NCI-H2107 (cell line): ENCODE measurements at regions not wholly inside any gene's neighbourhood (a gene's known extent, or its start where the extent isn't known, plus 50 kb on each side); places are given as distances from the start of the nearest gene placed in this dataset.

Experiments
- DNase-seq: peaks from one replicate; lab custom pipeline; 2025; lab: John Stamatoyannopoulos, UW

DNA sequence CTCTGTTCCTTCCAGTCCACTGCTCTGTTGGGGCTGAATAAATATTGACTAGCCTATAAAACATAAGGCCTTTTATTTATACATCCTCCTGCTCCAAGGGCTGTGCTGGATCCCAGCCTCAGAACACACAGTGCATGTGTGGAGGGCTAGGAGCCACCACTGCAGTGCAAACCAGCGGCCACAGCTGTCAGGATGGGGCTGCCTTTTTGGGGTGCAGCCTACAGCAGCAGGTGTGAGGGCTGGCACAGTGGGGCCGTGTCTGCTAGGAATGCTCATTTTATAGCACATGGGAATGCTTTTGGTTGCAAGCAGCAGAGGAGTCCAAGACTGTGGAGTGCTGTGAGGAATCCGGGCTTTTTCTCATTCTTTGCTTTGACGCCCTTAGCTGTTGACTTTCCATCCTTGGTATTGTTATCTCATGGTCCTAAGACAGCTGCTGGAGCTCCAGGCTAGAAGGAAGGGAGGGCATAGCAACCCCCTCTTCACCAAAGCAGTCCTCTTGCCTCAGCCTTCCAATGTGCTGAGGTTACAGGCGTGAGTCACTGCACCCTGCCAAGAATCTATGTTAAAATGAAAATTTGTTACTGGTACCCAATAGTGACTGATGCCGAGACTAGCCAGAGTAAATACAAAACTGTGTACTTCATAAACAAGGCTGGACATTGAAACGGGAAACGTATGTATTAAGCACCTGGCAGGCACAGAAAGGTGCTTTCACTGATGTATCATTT is 334.3 kb upstream of the GATB start:
- DNase-seq = no peak

DNA sequence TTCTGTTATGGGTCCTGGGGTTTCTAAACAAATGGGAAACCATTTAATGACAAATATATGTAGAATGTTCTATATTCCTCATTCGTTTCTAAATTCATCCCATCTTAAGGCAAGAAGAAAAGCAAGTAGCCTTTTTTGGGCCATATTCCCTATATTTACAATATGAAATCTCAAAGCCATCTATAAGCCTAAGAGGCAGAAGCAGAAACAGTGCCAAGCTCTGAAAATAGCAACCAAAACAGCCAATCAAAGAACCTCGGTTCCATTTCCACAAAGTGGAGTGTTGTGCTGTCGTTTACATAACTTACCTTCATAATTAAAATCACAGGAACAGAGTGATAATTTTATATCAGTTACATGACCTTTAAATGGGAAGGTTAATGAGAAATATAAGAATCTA is 330.6 kb upstream of the GATB start:
- DNase-seq = no peak

DNA sequence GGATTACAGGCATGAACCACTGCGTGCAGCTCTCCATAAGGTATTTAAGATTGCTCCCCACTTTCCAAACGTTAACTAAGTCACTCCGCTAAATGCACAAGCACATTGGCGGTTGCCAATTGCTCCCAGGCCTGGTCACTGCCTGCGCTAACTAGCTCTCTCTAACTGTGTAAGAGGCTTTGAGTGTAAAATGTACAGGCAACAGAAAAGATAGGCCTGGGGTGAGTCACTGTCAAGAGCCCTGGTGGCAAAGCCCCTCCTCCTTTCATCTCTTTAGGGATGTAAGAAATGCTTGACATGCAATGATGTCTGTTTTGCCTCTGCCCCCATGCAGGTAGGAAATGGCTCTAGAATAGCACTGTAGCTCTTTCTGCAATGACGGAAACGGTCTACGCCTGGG is 329.7 kb upstream of the GATB start:
- no peak for DNase-seq

DNA sequence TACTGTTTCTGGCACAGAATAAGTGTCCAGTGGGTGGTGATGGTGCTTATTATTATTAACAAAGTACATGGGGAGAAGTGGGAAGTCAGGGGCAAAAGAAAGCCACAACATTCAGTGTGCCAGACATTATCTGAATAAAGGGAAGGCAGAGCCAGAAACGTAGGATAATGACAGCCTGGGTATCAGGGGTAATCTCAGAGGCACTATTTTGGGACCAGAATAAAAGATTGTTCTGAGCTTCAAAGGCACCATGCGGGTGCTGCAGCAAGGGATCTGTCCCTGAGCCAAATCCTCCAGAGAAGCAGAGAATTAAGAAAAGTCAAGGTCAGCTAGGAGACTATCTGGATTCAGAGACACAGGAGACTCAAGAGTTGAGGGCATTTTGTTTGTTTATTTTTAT is 328.8 kb upstream of the GATB start:
- DNase-seq = no peak

DNA sequence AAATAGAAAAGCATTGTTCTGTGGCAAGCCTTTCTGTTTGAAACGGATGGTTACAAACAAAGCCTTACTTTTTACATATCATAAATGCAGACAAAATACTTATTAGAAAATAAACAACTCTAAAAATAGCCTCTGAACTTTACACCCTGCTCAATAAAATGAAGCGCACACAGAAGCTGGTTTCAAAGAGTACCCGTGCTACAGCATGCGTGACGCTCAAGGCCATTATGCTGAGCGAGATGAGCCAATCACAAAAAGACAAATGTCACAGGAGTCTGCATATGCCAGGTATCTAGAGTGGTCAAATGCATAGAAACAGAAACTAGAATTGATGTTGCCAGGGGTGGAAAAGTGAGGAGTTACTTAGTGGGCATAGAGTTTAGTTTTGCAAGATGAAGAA is 326.5 kb upstream of the GATB start:
- no peak for DNase-seq

DNA sequence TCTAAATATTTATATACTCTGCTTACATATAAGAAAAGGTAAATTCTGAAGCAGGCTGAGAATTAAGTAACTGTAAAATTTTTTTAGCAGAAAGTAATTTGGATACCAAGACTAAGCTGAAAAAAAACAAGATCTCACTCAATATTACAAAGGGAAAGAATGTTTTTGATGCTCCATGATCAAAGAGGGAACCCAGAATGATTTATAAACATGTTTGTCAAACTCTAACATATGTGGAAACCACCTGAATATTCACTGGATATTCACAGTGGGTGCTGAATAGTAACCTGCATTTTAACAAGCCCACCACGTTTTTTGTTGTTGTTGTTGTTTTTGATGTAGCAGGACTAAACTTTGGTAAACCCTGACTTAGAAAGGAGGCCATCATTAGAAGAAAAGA is 324.9 kb upstream of the GATB start:
- DNase-seq = no peak

DNA sequence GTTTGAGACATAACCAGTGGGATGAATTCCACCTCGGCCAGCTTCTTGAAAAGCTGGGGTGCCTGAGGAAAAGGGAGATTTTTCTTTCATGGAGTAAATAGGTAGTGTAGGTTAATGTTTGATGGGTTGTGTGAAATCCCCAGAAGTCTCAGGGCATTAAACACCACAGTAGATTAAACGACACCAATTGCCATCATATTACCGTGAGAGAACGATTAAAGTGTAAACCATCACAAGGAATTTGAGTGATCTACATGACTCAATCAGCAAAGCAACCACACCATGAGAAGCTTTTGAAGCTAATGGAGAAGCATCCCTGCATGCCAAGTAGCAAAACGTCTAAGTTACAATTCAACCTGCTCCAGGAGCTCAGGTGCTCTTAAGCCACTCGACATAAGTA is 322.5 kb upstream of the GATB start:
- no peak for DNase-seq

DNA sequence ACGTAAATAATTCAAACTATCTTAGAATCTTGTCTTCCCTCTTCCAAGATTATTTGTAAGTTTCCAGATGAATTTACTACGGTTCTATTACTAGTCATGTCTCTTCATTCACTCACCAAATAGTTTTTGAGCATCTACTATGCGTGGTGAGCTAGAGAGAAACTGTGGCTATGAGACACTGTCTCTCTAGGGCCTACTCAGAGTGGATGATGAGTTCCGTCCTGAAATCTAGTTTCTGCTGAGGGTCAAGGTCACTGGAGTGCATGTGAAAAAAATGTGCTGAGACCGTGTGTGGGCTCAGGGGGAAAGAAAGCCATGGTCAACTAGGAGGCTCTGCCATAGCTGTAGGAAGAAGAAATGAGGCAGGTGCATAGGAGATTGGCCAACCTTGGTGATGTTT is 320.2 kb upstream of the GATB start:
- DNase-seq = no peak

DNA sequence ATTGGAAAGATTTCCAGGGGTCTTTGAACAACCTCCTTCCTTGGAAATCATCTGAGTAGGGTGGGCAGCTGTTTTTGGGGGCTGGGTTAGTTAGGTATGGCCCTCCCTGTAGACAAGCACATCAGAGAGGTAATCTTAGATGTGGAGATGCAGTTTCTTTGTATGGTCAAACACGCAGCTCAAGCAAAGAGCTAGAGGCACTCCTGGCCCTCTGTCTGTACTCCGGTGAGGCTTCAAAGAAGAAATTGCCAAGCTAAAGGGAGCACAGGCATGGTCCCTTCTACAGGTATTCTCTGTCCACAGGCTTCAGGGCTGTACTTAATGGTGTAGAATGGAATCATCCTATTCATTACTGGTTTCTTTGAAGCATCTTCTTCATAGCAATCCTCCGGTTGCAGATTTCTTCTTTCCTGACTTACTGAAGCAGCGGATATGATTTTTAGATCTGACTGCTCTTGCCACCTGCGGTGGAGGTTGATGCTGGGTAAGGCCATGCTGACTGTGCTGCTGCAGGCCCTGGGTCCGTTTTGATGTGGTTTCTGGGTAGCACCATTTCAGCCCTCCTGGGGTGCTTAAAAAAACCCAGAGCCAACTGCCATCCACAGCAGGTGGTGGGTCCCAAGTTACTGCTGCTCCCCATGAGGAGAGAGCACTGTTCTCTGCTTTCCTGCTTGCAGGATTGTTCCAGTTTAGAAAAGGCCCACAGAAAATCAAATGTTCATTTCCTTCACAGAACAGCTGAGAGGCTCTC is 318.9 kb upstream of the GATB start:
- DNase-seq = no peak

DNA sequence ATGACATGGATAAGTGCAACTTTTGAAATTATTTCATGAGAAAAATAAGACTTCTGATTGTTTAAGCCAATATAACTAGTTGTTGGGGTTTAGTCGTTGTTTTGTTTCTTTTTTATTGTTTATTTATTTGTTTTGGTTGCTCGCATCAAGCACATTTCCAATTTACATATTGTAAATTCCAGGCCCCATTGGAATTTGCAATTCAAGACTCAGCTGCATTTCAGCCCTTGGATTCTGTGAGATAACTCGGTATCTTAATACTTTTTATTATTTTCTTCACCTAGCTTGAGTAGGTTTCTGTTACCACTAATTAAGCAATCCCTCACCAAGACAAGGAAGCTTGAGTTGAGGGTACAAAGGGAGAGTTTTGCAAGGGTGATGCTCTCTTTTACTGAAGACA is 318.3 kb upstream of the GATB start:
- no peak for DNase-seq

DNA sequence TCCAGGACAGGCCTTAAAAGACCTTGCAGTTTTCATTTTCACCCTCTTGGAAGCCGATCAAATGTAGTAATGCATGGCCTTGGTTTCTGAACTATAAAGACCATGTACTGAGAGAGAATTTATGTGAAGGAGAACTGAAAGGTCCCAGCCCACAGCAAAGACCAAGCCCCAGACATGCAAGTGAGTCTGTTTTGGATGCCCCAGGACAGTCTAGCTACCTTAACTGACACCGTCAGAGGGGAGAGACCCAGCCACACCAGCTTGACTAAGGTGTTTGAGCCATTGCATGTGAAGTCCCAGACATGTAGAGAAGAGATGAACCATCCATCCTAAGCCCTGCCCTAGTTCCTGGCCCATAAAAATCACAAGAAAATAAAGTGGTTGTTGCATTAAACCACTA is 316.8 kb upstream of the GATB start:
- DNase-seq = no peak

DNA sequence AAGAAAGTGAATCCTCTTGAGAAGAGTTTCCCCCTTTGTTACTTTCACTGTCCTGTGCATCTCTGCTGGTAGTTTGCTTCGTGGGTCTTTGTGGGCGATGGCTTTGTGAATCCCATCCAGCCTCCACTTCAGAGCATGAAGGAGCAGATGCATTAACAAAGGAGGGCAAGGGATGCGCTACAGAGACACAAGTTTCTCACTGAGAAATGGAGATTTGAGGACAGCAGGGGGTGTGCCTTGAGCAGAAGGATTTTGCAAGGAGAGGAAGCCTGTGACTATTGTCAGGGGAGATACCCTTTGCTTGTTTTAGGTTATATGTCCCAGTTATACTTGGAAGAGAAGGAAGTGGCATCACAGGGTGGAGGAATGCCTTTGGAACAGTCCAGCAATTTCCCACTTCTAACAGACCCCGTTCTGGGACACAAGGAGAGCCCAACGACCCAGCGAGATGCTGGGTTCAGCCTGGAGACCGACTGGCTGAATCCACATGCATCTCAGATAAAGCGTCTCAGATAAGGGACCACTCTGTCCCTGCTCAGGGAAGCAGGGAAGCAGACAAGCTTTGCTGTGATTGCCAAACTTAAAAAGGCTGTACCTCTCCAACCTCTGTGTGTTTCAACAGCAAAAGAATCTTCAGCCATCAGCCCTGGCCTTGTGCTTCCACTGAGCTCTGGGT is 314.6 kb upstream of the GATB start:
- no peak for DNase-seq

DNA sequence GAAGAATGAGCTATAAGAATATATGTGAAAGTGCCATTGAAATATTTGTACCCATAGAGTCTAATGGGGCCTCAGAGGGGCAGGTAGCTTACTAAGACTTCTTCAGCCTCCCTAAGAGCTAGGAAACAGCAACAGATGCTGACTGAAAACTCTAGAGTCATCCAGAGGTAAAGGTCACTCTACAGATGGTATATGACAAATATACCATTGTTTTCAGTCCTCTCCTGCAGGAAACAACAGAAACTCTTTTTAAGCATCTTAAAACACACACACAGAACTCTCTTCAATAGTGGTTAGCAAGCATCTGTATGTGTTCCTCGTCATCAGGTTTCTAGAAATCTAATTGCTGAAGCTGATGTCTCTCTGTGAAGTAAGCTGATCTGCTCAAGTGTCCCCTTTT is 313.8 kb upstream of the GATB start:
- DNase-seq = no peak

DNA sequence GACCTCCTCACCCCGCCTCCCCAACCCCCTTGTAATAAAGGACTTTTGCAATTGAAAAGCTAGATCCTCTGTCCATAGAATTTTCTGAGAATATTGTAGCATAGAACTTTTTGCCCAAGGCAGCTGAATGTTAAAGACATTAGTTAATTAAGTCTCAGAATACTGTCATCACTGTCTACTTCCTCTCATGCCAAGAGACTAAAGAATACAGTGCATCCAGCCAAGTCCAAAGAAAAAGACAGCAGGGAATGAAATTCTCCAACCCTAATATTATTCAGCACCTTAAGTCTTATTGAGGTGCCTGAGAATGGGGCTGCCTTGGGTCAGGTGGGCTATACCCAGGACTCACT is 313.3 kb upstream of the GATB start:
- no peak for DNase-seq

DNA sequence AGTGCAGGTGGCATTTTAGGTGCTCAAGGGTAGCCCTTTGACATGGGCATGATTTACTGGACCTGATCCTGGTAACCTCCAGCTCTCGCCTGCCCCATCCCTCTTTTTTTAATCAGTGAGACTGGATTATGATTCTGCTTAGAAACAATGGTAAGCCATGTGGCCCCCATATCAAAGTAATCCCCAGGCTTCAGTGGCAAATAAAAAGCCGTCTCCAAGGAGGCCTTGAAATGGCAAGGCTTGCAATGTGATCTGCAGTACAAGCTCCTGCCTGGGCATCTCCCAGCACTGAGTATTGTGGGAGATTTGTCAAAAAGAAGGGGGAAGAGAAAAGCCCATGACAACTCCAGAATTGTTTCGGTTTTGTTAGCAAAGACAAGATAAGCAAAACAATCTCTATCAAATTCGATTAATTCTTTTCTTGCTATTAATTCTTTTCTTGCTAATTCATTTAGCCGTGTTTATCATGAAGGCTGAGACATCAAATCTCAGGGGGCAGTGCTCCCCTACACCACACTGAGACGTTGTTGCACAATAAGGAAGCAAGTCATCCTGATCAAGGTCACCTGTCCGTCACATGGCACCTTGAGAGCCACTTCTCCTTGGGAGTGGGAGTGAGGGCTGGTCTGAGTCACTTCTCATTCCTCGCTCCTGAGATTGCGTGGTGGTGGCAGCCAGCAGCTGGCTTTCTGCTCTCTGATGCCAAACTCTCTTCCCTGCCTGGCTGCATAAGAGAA is 312.7 kb upstream of the GATB start:
- DNase-seq = no peak

DNA sequence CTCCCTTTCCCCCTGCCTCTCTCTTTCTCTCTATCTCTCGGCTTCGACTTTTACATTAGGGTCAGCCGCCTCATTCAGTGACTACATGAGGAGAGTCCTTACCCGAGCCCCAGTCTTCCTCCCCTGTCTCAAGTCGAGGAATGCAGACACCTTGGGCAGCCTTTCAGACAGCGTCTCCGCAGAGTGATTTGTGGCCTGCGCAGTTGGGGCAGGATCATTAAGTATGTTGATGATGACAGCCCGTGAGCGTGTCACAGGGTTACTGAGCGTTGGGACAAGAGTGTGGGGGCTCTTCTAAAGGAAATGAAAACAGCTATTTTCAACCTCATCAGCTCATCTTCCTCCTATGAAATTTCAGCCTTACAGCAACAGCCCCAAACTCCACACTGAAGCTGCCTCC is 312.1 kb upstream of the GATB start:
- no peak for DNase-seq

DNA sequence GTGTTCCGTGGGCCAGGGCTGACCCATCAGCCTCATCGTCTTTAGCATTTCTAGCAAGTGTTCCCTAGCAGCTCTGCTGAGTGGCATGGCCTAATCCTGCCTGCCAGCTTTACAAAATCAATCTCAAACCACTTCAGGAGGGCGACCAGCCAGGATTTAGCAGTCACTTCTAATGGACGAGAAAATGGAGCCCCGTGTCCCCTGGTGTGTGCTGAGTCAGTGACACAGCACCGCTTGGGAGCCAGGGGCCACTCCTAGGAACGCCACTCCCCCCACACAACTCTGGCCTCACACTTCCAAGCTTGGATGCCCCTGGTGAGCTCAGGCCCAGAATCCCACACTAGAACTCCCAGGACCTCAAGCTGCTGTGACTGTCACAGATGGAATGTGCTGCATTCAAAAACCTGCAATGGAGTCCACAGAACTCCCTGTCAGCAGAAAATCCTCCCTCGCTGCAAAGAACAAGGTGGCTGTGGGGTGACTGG is 311.2 kb upstream of the GATB start:
- no peak for DNase-seq

DNA sequence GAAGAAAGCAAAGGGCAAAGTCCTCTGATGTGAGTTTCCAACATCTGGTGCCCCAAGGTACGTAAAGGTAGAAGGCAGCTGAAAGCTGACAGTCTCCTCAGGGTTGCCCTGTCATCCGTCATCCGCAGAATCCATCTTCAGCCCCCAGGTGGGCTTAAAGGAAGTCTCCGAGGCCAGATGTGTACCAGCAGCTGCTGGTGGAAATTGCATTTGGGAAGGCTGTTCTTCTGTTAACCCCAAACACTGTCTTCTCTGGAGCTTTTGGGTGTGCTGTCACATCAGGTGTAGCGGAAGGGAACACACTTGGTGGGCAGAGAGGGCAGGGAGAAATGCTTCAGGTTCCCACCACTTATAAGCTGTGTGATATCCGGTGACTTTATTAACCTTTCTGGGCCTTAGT is 310.0 kb upstream of the GATB start:
- DNase-seq = no peak

DNA sequence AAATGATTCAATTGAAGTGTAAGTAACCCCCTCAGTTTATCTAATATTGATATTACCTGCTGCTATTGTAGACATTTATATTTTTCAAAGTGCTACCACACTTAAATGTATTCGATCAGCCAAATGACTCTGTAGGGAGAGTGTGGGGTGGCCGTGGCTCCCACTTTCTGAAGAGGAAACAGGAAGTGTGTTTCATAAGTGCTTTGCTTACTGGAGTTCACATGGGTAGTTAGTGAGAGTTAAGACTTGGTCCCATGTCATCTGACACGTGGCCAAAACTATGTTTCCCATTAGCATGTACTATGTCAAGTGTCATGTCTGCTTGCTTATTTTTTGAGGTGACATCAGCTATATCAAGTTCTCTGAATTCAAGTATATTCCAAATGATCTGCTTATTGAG is 308.1 kb upstream of the GATB start:
- no peak for DNase-seq

DNA sequence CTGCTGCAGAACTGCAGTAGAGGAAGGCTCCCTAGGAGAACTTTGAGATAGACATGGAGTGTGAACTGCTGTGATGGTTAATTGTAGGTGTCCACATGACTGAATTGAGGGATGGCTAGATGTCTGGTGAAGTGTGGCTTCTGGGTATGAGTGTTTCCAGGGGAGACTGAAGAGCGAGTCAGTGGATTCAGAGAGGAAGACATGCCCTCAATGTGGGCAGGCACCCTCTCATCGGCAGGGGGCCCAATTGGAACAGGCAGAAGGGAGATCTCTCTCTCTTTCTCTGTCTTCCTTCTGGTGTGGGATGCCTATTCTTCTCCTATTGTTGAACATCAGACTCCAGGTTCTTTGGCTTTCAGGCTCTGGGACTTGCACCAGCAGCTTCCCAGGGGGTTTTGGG is 304.7 kb upstream of the GATB start:
- no peak for DNase-seq

DNA sequence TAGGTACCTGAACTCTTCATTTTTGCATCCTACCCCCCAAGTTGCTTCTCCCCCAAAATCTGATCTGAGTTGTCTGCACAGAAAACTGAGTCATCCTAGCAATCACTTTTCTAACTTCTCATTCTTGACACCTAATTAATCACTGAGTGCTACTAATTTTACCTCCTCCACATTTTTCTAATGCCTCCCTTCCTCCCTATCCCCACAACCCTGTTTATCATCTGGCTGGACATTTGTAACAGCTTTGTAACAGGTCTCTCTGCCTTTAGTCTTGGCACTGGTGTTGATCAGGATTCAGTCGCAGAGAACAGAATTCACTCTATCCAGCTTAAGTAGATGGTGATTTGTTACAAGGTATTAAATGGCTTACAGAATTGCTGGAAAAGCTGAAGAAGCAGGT is 303.9 kb upstream of the GATB start:
- no peak for DNase-seq

DNA sequence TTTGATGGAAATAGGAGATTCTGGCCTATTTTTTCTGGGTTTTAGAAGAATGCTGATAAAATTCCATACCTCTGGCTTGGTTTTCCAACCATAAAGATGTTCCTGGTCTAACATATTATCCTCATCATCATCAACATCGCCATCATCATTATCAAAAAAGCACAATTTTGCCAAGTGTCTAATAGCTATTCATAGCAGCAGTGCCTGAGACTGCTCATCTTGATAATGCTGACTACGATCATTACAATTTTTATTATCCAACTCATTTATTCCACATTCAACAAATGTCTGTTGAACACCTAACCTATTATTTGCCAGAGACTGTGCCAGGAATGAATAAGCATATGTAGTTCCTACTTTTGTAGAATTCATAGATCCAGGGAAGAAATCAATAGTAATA is 303.5 kb upstream of the GATB start:
- DNase-seq = no peak
